ENCODE measurements at regions not wholly inside any gene's neighbourhood (a gene's known extent, or its start where the extent isn't known, plus 50 kb on each side); places are given as distances from the start of the nearest gene placed in this dataset.

DNA sequence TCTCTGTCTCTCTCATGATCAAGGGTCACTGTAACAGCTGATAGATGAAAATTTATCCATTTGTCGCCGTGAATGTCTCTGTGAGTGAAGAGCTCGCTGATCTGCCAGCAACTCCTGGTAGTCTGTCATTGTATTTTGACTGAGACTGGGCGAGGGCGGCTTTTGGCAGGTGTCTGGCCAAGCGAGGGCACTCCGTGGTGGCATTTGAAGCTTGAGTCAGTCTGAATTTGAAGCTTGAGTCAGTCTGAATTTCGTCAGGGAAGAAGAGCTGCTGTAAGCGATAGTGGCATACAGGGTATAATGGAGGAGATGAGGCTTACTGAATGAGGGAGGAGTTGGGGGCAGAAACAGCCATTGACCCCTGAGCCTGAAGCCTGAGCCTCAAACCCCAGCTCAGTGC, 56.8 kb upstream of the FAM181A start:
- intact Hi-C loops (cut with DNase I): no loop called here
- no peak overlapping the region for H3K4me3 ChIP-seq (ENCODE audit: low read length in 3 of 3)
- H3K27me3 ChIP-seq (ENCODE audit: control insufficient read depth, insufficient read depth, low read length): no peaks in the 10 kb centered on the region
- H3K4me1 ChIP-seq (ENCODE audit: control insufficient read depth in 2 of 3, insufficient read depth in 2 of 3, low read depth in 1 of 3, low read length in 3 of 3): no peaks in the 10 kb centered on the region
- H3K9me3 ChIP-seq (ENCODE audit: control insufficient read depth in 2 of 3, insufficient read depth in 1 of 3, low read length in 3 of 3): no peaks in the 10 kb centered on the region
- TF ChIP-seq, protein P1, sequence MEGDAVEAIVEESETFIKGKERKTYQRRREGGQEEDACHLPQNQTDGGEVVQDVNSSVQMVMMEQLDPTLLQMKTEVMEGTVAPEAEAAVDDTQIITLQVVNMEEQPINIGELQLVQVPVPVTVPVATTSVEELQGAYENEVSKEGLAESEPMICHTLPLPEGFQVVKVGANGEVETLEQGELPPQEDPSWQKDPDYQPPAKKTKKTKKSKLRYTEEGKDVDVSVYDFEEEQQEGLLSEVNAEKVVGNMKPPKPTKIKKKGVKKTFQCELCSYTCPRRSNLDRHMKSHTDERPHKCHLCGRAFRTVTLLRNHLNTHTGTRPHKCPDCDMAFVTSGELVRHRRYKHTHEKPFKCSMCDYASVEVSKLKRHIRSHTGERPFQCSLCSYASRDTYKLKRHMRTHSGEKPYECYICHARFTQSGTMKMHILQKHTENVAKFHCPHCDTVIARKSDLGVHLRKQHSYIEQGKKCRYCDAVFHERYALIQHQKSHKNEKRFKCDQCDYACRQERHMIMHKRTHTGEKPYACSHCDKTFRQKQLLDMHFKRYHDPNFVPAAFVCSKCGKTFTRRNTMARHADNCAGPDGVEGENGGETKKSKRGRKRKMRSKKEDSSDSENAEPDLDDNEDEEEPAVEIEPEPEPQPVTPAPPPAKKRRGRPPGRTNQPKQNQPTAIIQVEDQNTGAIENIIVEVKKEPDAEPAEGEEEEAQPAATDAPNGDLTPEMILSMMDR (IDR thresholded peaks at IDR 0.05; ENCODE audit: borderline replicate concordance, extremely low read depth, insufficient read depth): no peak
- no peak overlapping the region for H3K27ac ChIP-seq (ENCODE audit: low read depth in 2 of 2, low read length in 2 of 2)
- no peaks in the 10 kb centered on the region for H3K36me3 ChIP-seq (ENCODE audit: control insufficient read depth in 2 of 3, insufficient read depth in 3 of 3, low read length in 3 of 3)
- no peak overlapping the region for H3K9ac ChIP-seq (ENCODE audit: low read length in 3 of 3)
- DNase-seq (no peak), FAIRE-seq (no peak)

DNA sequence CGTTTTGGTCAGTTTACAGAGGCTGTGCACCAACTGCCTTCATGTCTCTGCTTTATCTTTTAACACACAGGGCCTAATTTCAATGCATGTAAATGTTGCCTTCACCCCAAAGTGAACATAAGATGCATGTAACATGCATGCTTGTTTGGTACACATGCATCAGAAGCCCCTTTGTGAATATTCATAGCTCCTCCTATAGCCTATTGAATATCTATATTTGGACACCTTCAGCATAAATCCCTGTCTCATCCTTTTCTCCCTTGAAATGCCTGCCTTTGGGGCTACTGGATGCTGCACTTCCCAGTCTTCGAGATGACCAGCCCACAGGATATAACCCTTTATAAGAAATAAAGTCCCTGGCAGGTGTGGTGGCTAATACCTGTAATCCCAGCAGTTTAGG, 57.7 kb upstream of the FAM181A start:
- intact Hi-C loops (cut with DNase I): no loop called here
- no peak for FAIRE-seq
- Histone ChIP-seq H3K4me1 (ENCODE audit: control insufficient read depth in 2 of 3, insufficient read depth in 2 of 3, low read depth in 1 of 3, low read length in 3 of 3) (no peaks in the 10 kb centered on the region), H3K4me3 (ENCODE audit: low read length in 3 of 3) (no peak overlapping the region), H3K27ac (ENCODE audit: low read depth in 2 of 2, low read length in 2 of 2) (no peak overlapping the region), H3K36me3 (ENCODE audit: control insufficient read depth in 2 of 3, insufficient read depth in 3 of 3, low read length in 3 of 3) (no peaks in the 10 kb centered on the region), H3K9ac (ENCODE audit: low read length in 3 of 3) (no peak overlapping the region), H3K9me3 (ENCODE audit: control insufficient read depth in 2 of 3, insufficient read depth in 1 of 3, low read length in 3 of 3) (no peaks in the 10 kb centered on the region), H3K27me3 (ENCODE audit: control insufficient read depth, insufficient read depth, low read length) (no peaks in the 10 kb centered on the region)
- DNase-seq: no peak
- TF ChIP-seq, protein P1 (IDR thresholded peaks at IDR 0.05; ENCODE audit: borderline replicate concordance, extremely low read depth, insufficient read depth): no peak

DNA sequence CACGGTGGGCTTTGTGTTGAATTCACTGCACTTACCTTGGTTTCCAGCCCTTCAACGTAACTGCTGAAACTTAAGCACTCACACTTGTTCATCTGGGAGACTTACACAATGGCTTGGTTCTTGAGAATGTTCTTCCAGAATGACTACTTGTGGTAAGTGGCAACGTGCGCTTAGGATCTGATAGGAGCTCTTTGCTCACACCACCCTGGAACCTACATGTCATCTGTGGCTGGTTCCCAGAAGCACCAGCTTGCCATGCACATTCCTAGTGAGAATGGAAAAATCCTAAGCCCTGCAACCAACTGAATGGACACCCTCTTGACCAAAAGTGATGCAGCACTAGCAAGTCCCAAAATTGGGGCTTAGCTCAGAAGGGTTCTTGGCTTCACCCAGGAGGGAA, 59.0 kb upstream of the FAM181A start:
- TF ChIP-seq, protein P1 (IDR thresholded peaks at IDR 0.05; ENCODE audit: borderline replicate concordance, extremely low read depth, insufficient read depth): no peak
- Histone ChIP-seq H3K9ac (ENCODE audit: low read length in 3 of 3) (no peak overlapping the region), H3K27ac (ENCODE audit: low read depth in 2 of 2, low read length in 2 of 2) (no peak overlapping the region), H3K4me1 (ENCODE audit: control insufficient read depth in 2 of 3, insufficient read depth in 2 of 3, low read depth in 1 of 3, low read length in 3 of 3) (no peaks in the 10 kb centered on the region), H3K4me3 (ENCODE audit: low read length in 3 of 3) (no peak overlapping the region), H3K9me3 (ENCODE audit: control insufficient read depth in 2 of 3, insufficient read depth in 1 of 3, low read length in 3 of 3) (no peaks in the 10 kb centered on the region), H3K36me3 (ENCODE audit: control insufficient read depth in 2 of 3, insufficient read depth in 3 of 3, low read length in 3 of 3) (no peaks in the 10 kb centered on the region), H3K27me3 (ENCODE audit: control insufficient read depth, insufficient read depth, low read length) (no peaks in the 10 kb centered on the region)
- FAIRE-seq (no peak), DNase-seq (no peak)
- intact Hi-C loops (cut with DNase I): no loop called here

DNA sequence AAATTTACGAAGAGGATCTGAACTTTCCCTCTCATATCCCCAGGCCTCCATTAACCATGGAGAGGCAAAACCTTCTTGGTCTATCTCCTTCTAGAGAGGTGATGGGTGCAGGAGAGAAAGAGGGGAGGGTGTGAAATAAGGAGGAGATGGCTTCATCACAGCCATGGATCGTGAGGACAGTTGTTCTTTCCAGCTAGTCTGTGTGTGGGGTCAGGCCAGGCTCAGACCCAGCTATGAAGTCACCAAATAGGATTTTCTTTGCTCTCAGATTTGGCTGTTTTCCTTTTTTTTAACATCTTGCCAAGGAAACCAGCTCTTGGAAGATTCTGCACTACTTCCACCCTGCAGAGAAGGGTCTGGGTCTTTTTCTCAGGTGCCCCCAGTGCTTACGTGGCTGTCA, 64.9 kb upstream of the FAM181A start:
- H3K27me3 ChIP-seq (ENCODE audit: control insufficient read depth, insufficient read depth, low read length): no peaks in the 10 kb centered on the region
- no peak overlapping the region for H3K9ac ChIP-seq (ENCODE audit: low read length in 3 of 3)
- no peak overlapping the region for H3K4me3 ChIP-seq (ENCODE audit: low read length in 3 of 3)
- FAIRE-seq (no peak), DNase-seq (no peak)
- H3K4me1 ChIP-seq (ENCODE audit: control insufficient read depth in 2 of 3, insufficient read depth in 2 of 3, low read depth in 1 of 3, low read length in 3 of 3): no peaks in the 10 kb centered on the region
- H3K36me3 ChIP-seq (ENCODE audit: control insufficient read depth in 2 of 3, insufficient read depth in 3 of 3, low read length in 3 of 3): no peaks in the 10 kb centered on the region
- no peaks in the 10 kb centered on the region for H3K9me3 ChIP-seq (ENCODE audit: control insufficient read depth in 2 of 3, insufficient read depth in 1 of 3, low read length in 3 of 3)
- intact Hi-C loops (cut with DNase I): no loop called here
- H3K27ac ChIP-seq (ENCODE audit: low read depth in 2 of 2, low read length in 2 of 2): no peak overlapping the region
- TF ChIP-seq, protein P1 (IDR thresholded peaks at IDR 0.05; ENCODE audit: borderline replicate concordance, extremely low read depth, insufficient read depth): no peak
